Liver (tissue), 8 donors: ENCODE measurements at regions not wholly inside any gene's neighbourhood (a gene's known extent, or its start where the extent isn't known, plus 50 kb on each side); places are given as distances from the start of the nearest gene placed in this dataset.

ENCODE experiments used
- DNase-seq: peaks from one replicate; pipeline ENCODE4 v3.0.0-alpha.2; 2017; ENCODE audit warnings: low spot score
- H3K27ac ChIP-seq, 2 donors: one replicate each; pipeline ENCODE4 v1.7.0; 2013; ENCODE audit warnings: inconsistent platforms in 2 of 2, low read length in 2 of 2, control low read depth in 1 of 2, low read depth in 1 of 2, mild to moderate bottlenecking in 1 of 2
- H3K27me3 ChIP-seq, 4 donors: one replicate each; pipeline versions ENCODE4 v1.6.1 to v1.7.0; 2013; ENCODE audit warnings: low read length in 3 of 4, inconsistent platforms in 1 of 4, mild to moderate bottlenecking in 1 of 4, moderate library complexity in 1 of 4; ENCODE audit not compliant: control insufficient read depth in 4 of 4, insufficient read depth in 4 of 4
- H3K36me3 ChIP-seq, 4 donors: one replicate each; pipeline versions ENCODE4 v1.6.1 to v1.7.0; 2013; ENCODE audit warnings: low read length in 3 of 4, mild to moderate bottlenecking in 3 of 4, low read depth in 1 of 4, moderate library complexity in 1 of 4; ENCODE audit not compliant: control insufficient read depth in 4 of 4, insufficient read depth in 3 of 4
- H3K4me1 ChIP-seq, 4 donors: one replicate each; pipeline versions ENCODE4 v1.6.1 to v1.7.0; 2013; ENCODE audit warnings: low read length in 3 of 4, mild to moderate bottlenecking in 3 of 4, moderate library complexity in 1 of 4; ENCODE audit not compliant: control insufficient read depth in 4 of 4, insufficient read depth in 4 of 4
- H3K4me3 ChIP-seq, 3 donors: one replicate each; pipeline versions ENCODE4 v1.6.1 to v1.7.0; 2013; ENCODE audit warnings: low read length in 3 of 3, control low read depth in 1 of 3, low read depth in 1 of 3, mild to moderate bottlenecking in 1 of 3
- H3K9ac ChIP-seq, 2 donors: one replicate each; pipeline ENCODE4 v1.7.0; 2013; ENCODE audit warnings: low read length in 2 of 2, mild to moderate bottlenecking in 2 of 2, moderate library complexity in 2 of 2, control low read depth in 1 of 2, low read depth in 1 of 2
- H3K9me3 ChIP-seq, 4 donors: one replicate each; pipeline versions ENCODE4 v1.6.1 to v1.7.0; 2013; ENCODE audit warnings: low read length in 3 of 4; ENCODE audit not compliant: control insufficient read depth in 4 of 4
- EGR1 ChIP-seq, 2 donors: IDR thresholded peaks; 2 replicates each; pipeline ENCODE4 v1.6.1; 2016 to 2018; ENCODE audit warnings: antibody characterized with exemption in 2 of 2, low read depth in 2 of 2
- FOXA1 ChIP-seq: IDR thresholded peaks from 2 replicates; pipeline ENCODE4 v1.6.1; 2016; ENCODE audit warnings: antibody characterized with exemption
- FOXA2 ChIP-seq: IDR thresholded peaks from 2 replicates; pipeline ENCODE4 v1.6.1; 2016; ENCODE audit warnings: antibody characterized with exemption
- GABPA ChIP-seq, 2 donors: IDR thresholded peaks in 1 of 2; conservative IDR thresholded peaks in 1 of 2; 2 replicates each; pipeline ENCODE4 v1.6.1; 2016; ENCODE audit warnings: antibody characterized with exemption in 2 of 2, mild to moderate bottlenecking in 1 of 2, moderate library complexity in 1 of 2
- HNF4A ChIP-seq, 2 donors: conservative IDR thresholded peaks; 2 replicates each; pipeline ENCODE4 v1.6.1; 2016; ENCODE audit warnings: antibody characterized with exemption in 2 of 2, mild to moderate bottlenecking in 2 of 2
- HNF4G ChIP-seq: IDR thresholded peaks from 2 replicates; pipeline ENCODE4 v1.6.1; 2016; ENCODE audit warnings: antibody characterized with exemption
- JUND ChIP-seq, 2 donors: IDR thresholded peaks; 2 replicates each; pipeline ENCODE4 v1.6.1; 2016; ENCODE audit warnings: antibody characterized with exemption in 2 of 2
- RAD21 ChIP-seq, 2 donors: IDR thresholded peaks; 2 replicates each; pipeline ENCODE4 v1.6.1; 2016; ENCODE audit warnings: antibody characterized with exemption in 2 of 2, mild to moderate bottlenecking in 2 of 2
- RXRA ChIP-seq, 2 donors: IDR thresholded peaks; 2 replicates each; pipeline ENCODE4 v1.6.1; 2017 to 2018; ENCODE audit warnings: antibody characterized with exemption in 2 of 2, mild to moderate bottlenecking in 1 of 2
- SP1 ChIP-seq: IDR thresholded peaks from 2 replicates; pipeline ENCODE4 v1.6.1; 2018; ENCODE audit warnings: antibody characterized with exemption, mild to moderate bottlenecking
- YY1 ChIP-seq: IDR thresholded peaks from 2 replicates; pipeline ENCODE4 v1.6.1; 2016; ENCODE audit warnings: antibody characterized with exemption, mild to moderate bottlenecking
- WGBS: extraction: QIAGEN DNeasy Blood & Tissue Kit; methylation state at CpG from one replicate; pipeline ENCODE4 v1.1.7; 2013; 5-methylcytosine and 5-hydroxymethylcytosine counted together
- TF ChIP-seq, protein P1 (sequence below): IDR thresholded peaks from 2 replicates; pipeline ENCODE4 v1.6.1; 2016; ENCODE audit warnings: antibody characterized with exemption, mild to moderate bottlenecking
- TF ChIP-seq, protein P2 (sequence below): fragments of 150-350 bp; IDR thresholded peaks from 2 replicates; pipeline ENCODE4 v1.5.1; 2017; ENCODE audit warnings: improper control_type of control experiment, low read depth, low read length; ENCODE audit not compliant: missing input control
- TF ChIP-seq, protein P3 (sequence below): IDR thresholded peaks from 2 replicates; pipeline ENCODE4 v1.6.1; 2016; ENCODE audit warnings: antibody characterized with exemption
- TF ChIP-seq, protein P4 (sequence below): IDR thresholded peaks from 2 replicates; pipeline ENCODE4 v1.6.1; 2016; ENCODE audit warnings: antibody characterized with exemption
- donor health status: healthy.
- donor health status: healthy.
- donor health status: healthy.
- donor health status: healthy.
- donor health status: healthy.

DNA sequence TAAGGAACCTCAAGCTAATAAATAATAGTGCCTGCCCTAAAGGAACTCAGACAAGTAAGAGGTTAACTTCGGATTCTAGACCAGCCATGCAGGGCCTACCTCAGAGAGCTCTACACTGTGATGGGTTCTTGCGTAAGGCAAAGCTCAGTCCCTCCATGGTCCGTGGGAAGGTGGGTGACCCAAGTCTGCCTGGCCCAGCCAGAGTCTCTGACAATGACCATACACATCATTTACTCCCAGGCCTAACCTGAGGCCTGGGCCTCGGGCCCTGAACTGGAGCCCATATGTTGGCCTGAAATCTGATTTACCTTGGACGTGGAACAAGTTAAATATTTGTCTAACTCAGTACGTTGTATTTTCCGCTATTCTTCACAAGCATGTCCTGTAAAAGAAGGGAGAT lies 55.1 kb downstream of the TMEM174 start:
- no peaks in the 10 kb centered on the region for H3K36me3 ChIP-seq
- no peak for TF ChIP-seq RXRA (IDR thresholded peaks at IDR 0.05)
- TF ChIP-seq, protein P1, sequence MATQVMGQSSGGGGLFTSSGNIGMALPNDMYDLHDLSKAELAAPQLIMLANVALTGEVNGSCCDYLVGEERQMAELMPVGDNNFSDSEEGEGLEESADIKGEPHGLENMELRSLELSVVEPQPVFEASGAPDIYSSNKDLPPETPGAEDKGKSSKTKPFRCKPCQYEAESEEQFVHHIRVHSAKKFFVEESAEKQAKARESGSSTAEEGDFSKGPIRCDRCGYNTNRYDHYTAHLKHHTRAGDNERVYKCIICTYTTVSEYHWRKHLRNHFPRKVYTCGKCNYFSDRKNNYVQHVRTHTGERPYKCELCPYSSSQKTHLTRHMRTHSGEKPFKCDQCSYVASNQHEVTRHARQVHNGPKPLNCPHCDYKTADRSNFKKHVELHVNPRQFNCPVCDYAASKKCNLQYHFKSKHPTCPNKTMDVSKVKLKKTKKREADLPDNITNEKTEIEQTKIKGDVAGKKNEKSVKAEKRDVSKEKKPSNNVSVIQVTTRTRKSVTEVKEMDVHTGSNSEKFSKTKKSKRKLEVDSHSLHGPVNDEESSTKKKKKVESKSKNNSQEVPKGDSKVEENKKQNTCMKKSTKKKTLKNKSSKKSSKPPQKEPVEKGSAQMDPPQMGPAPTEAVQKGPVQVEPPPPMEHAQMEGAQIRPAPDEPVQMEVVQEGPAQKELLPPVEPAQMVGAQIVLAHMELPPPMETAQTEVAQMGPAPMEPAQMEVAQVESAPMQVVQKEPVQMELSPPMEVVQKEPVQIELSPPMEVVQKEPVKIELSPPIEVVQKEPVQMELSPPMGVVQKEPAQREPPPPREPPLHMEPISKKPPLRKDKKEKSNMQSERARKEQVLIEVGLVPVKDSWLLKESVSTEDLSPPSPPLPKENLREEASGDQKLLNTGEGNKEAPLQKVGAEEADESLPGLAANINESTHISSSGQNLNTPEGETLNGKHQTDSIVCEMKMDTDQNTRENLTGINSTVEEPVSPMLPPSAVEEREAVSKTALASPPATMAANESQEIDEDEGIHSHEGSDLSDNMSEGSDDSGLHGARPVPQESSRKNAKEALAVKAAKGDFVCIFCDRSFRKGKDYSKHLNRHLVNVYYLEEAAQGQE: no peak
- TF ChIP-seq YY1: no peak
- TF ChIP-seq SP1: no peak
- TF ChIP-seq EGR1 (IDR thresholded peaks at IDR 0.05; ENCODE audit: low read depth in 2 of 2): no peak
- TF ChIP-seq, protein P2, sequence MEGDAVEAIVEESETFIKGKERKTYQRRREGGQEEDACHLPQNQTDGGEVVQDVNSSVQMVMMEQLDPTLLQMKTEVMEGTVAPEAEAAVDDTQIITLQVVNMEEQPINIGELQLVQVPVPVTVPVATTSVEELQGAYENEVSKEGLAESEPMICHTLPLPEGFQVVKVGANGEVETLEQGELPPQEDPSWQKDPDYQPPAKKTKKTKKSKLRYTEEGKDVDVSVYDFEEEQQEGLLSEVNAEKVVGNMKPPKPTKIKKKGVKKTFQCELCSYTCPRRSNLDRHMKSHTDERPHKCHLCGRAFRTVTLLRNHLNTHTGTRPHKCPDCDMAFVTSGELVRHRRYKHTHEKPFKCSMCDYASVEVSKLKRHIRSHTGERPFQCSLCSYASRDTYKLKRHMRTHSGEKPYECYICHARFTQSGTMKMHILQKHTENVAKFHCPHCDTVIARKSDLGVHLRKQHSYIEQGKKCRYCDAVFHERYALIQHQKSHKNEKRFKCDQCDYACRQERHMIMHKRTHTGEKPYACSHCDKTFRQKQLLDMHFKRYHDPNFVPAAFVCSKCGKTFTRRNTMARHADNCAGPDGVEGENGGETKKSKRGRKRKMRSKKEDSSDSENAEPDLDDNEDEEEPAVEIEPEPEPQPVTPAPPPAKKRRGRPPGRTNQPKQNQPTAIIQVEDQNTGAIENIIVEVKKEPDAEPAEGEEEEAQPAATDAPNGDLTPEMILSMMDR: no peak
- TF ChIP-seq JUND (IDR thresholded peaks at IDR 0.05): no peak
- no peak for TF ChIP-seq RAD21 (IDR thresholded peaks at IDR 0.05)
- no peak for TF ChIP-seq FOXA2
- no peak for TF ChIP-seq HNF4A (conservative IDR thresholded peaks at IDR 0.05)
- no peak for TF ChIP-seq GABPA (IDR thresholded peaks at IDR 0.05 in 1 of 2, conservative IDR thresholded peaks at IDR 0.05 in 1 of 2)
- TF ChIP-seq, protein P3, sequence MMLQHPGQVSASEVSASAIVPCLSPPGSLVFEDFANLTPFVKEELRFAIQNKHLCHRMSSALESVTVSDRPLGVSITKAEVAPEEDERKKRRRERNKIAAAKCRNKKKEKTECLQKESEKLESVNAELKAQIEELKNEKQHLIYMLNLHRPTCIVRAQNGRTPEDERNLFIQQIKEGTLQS: no peak
- TF ChIP-seq, protein P4, sequence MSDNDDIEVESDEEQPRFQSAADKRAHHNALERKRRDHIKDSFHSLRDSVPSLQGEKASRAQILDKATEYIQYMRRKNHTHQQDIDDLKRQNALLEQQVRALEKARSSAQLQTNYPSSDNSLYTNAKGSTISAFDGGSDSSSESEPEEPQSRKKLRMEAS: no peak
- no peak for TF ChIP-seq HNF4G
- TF ChIP-seq FOXA1: no peak
- H3K27me3 ChIP-seq: peaks cover 13 to 18% (median 17%) of the 10 kb centered on the region in 4 donors
- H3K9me3 ChIP-seq: peaks cover 0 to 3% (median 2%) of the 10 kb centered on the region in 4 donors
- DNase-seq: no peak
- H3K4me3 ChIP-seq: no peak overlapping the region
- H3K4me1 ChIP-seq: peaks cover 0 to 10% (median 8%) of the 10 kb centered on the region in 4 donors
- H3K9ac ChIP-seq: no peak overlapping the region
- WGBS: 54% methylated on average over 7 of the region's 7 CpGs
- no peak overlapping the region for H3K27ac ChIP-seq
